H1 (cell line): ENCODE measurements at regions not wholly inside any gene's neighbourhood (a gene's known extent, or its start where the extent isn't known, plus 50 kb on each side); places are given as distances from the start of the nearest gene placed in this dataset.

Source experiments
- CTCF ChIA-PET: fragments of 300-600 bp; sonication (Branson Sonifier 250); formaldehyde crosslinking; loops from one replicate; lab custom pipeline; 2021; ENCODE audit not compliant: partially characterized antibody; lab: Charles Lee
- POLR2A ChIA-PET: fragments of 300-600 bp; sonication (Branson Sonifier 250); formaldehyde crosslinking; loops from one replicate; lab custom pipeline; 2021; ENCODE audit warnings: inconsistent platforms; ENCODE audit not compliant: partially characterized antibody; lab: Charles Lee
- DNase-seq, 2 experiments: peaks; one replicate each; pipeline versions ENCODE4 v3.0.0 to v3.0.0-alpha.2; 2010 to 2022; ENCODE audit warnings: low spot score in 2 of 2, low read depth in 1 of 2, mixed read lengths in 1 of 2
- FAIRE-seq: peaks from 2 replicates; lab custom pipeline; 2011; peaks lifted over from hg19 to GRCh38; lab: Jason Lieb, UNC
- H2AFZ ChIP-seq: 2 replicates; pipeline ENCODE4 v1.8.1; 2012; ENCODE audit warnings: low read length, inconsistent platforms
- H2AK5ac ChIP-seq: 2 replicates; pipeline ENCODE4 v1.6.1; 2013; ENCODE audit warnings: low read depth, low read length
- H2BK120ac ChIP-seq: replicated peaks from 2 replicates; pipeline ENCODE3; 2013; ENCODE audit warnings: low read depth, low read length, inconsistent platforms
- H2BK12ac ChIP-seq: 2 replicates; pipeline ENCODE4 v1.6.1; 2013; ENCODE audit warnings: low read depth, low read length
- H2BK15ac ChIP-seq: 2 replicates; pipeline ENCODE4 v1.6.1; 2013; ENCODE audit warnings: low read length
- H2BK20ac ChIP-seq: 2 replicates; pipeline ENCODE4 v1.6.1; 2013; ENCODE audit warnings: low read length
- H2BK5ac ChIP-seq: 2 replicates; pipeline ENCODE4 v1.6.1; 2013; ENCODE audit warnings: low read depth, low read length
- H3K14ac ChIP-seq: 2 replicates; pipeline ENCODE4 v1.6.1; 2013; ENCODE audit warnings: inconsistent platforms; ENCODE audit not compliant: insufficient read length
- H3K18ac ChIP-seq: 2 replicates; pipeline ENCODE4 v1.6.1; 2013; ENCODE audit warnings: low read length; ENCODE audit errors: extremely low read depth
- H3K23ac ChIP-seq: 2 replicates; pipeline ENCODE4 v1.6.1; 2013; ENCODE audit warnings: inconsistent platforms; ENCODE audit not compliant: insufficient read length
- H3K23me2 ChIP-seq: 2 replicates; pipeline ENCODE4 v1.6.1; 2013; ENCODE audit warnings: low read depth, low read length
- H3K27ac ChIP-seq: 2 replicates; pipeline ENCODE4 v1.6.1; 2011; ENCODE audit warnings: low read depth, low read length, inconsistent platforms
- H3K27me3 ChIP-seq, 4 experiments: replicated peaks in 1 of 4; 1 replicate in 1 of 4; 2 replicates in 3 of 4; pipeline versions ENCODE4 v1.6.1 to v1.8.1; 2011 to 2013; ENCODE audit warnings: low read length in 3 of 4, mild to moderate bottlenecking in 3 of 4, inconsistent platforms in 2 of 4, mixed read lengths in 2 of 4, moderate library complexity in 1 of 4; ENCODE audit not compliant: control insufficient read depth in 3 of 4, insufficient read depth in 3 of 4; ENCODE audit errors: extremely low read depth in 1 of 4
- H3K36me3 ChIP-seq, 4 experiments: 2 replicates each; pipeline versions ENCODE4 v1.6.1 to v1.8.1; 2011 to 2013; ENCODE audit warnings: mild to moderate bottlenecking in 4 of 4, low read length in 3 of 4, moderate library complexity in 2 of 4, control low read depth in 1 of 4, inconsistent platforms in 1 of 4; ENCODE audit not compliant: insufficient read depth in 4 of 4, control insufficient read depth in 2 of 4
- H3K4ac ChIP-seq: replicated peaks from 2 replicates; pipeline ENCODE3; 2013; ENCODE audit warnings: low read length, low read depth, mixed read lengths, inconsistent platforms; ENCODE audit not compliant: insufficient read length
- H3K4me1 ChIP-seq, 4 experiments: replicated peaks in 1 of 4; 1 replicate in 1 of 4; 2 replicates in 3 of 4; pipeline versions ENCODE4 v1.6.1 to v1.8.1; 2011 to 2013; ENCODE audit warnings: low read length in 3 of 4, inconsistent platforms in 2 of 4, mixed read lengths in 1 of 4; ENCODE audit not compliant: insufficient read depth in 4 of 4, control insufficient read depth in 3 of 4
- H3K4me2 ChIP-seq, 2 experiments: 2 replicates each; pipeline versions ENCODE4 v1.6.1 to v1.8.1; 2011 to 2013; ENCODE audit warnings: low read depth in 2 of 2, low read length in 2 of 2, control low read depth in 1 of 2, inconsistent platforms in 1 of 2, mild to moderate bottlenecking in 1 of 2; ENCODE audit not compliant: insufficient read depth in 1 of 2
- H3K4me3 ChIP-seq, 4 experiments: fragments of 200-600, 300-600 bp in 1 of 4; sonication (generic), shearing (Covaris generic), sonication (Bioruptor Twin) in 1 of 4; 2 replicates each; pipeline versions ENCODE4 v1.5.1 to v1.8.1; 2011 to 2016; ENCODE audit warnings: low read length in 4 of 4, low read depth in 3 of 4, control low read depth in 2 of 4, inconsistent platforms in 2 of 4, mild to moderate bottlenecking in 2 of 4, mixed read lengths in 1 of 4, moderate library complexity in 1 of 4; ENCODE audit not compliant: insufficient read depth in 2 of 4; ENCODE audit errors: extremely low read depth in 1 of 4
- H3K56ac ChIP-seq: replicated peaks from 2 replicates; pipeline ENCODE3; 2013; ENCODE audit warnings: low read depth, mild to moderate bottlenecking, mixed read lengths, low read length, inconsistent platforms; ENCODE audit not compliant: insufficient read length
- H3K79me1 ChIP-seq: 2 replicates; pipeline ENCODE4 v1.6.1; 2013; ENCODE audit warnings: low read depth, low read length, control low read depth
- H3K79me2 ChIP-seq, 2 experiments: 2 replicates each; pipeline versions ENCODE4 v1.6.1 to v1.8.1; 2012 to 2013; ENCODE audit warnings: low read length in 2 of 2, mild to moderate bottlenecking in 2 of 2, inconsistent platforms in 1 of 2; ENCODE audit not compliant: insufficient read depth in 2 of 2, control insufficient read depth in 1 of 2
- H3K9ac ChIP-seq, 4 experiments: replicated peaks in 1 of 4; 1 replicate in 1 of 4; 2 replicates in 3 of 4; pipeline versions ENCODE4 v1.6.1 to v1.8.1; 2011 to 2013; ENCODE audit warnings: low read depth in 3 of 4, low read length in 3 of 4, control low read depth in 2 of 4, mild to moderate bottlenecking in 2 of 4, moderate library complexity in 2 of 4, inconsistent platforms in 1 of 4; ENCODE audit errors: extremely low read depth in 1 of 4
- H3K9me3 ChIP-seq, 2 experiments: 2 replicates each; pipeline versions ENCODE4 v1.6.1 to v1.8.1; 2012 to 2013; ENCODE audit warnings: mild to moderate bottlenecking in 2 of 2, moderate library complexity in 2 of 2, control low read depth in 1 of 2, inconsistent platforms in 1 of 2, low read depth in 1 of 2, low read length in 1 of 2, mixed read lengths in 1 of 2; ENCODE audit not compliant: insufficient read depth in 2 of 2
- H4K20me1 ChIP-seq, 2 experiments: replicated peaks in 1 of 2; 2 replicates each; pipeline versions ENCODE3 to v1.8.1; 2011 to 2013; ENCODE audit warnings: inconsistent platforms in 2 of 2, low read length in 2 of 2, mild to moderate bottlenecking in 1 of 2; ENCODE audit not compliant: insufficient read depth in 2 of 2, control insufficient read depth in 1 of 2
- H4K5ac ChIP-seq: 2 replicates; pipeline ENCODE4 v1.6.1; 2013; ENCODE audit warnings: low read length, low read depth, mixed read lengths, inconsistent platforms; ENCODE audit not compliant: insufficient read length
- H4K8ac ChIP-seq: 2 replicates; pipeline ENCODE4 v1.8.0; 2013; ENCODE audit warnings: mild to moderate bottlenecking, moderate library complexity, low read length, inconsistent platforms; ENCODE audit not compliant: insufficient read depth; ENCODE audit errors: extremely low read depth
- H4K91ac ChIP-seq: replicated peaks from 2 replicates; pipeline ENCODE3; 2013; ENCODE audit warnings: low read length, mixed read lengths, inconsistent platforms; ENCODE audit not compliant: insufficient read length
- BRCA1 ChIP-seq: IDR thresholded peaks from 2 replicates; pipeline ENCODE4 v1.6.1; 2012; ENCODE audit warnings: low read depth, low read length, improper control_type of control experiment
- EZH2 ChIP-seq: fragments of 200-600 bp; sonication (generic); IDR thresholded peaks from 2 replicates; pipeline ENCODE4 v1.7.1; 2012; ENCODE audit warnings: low read depth, mild to moderate bottlenecking, moderate library complexity, low read length, inconsistent platforms; ENCODE audit not compliant: severe bottlenecking
- GTF2F1 ChIP-seq: IDR thresholded peaks from 2 replicates; pipeline ENCODE4 v1.6.1; 2012; ENCODE audit warnings: low read depth, low read length, improper control_type of control experiment, borderline replicate concordance
- HDAC2 ChIP-seq, 2 experiments: fragments of 300-600 bp in 1 of 2; sonication (generic) in 1 of 2; IDR thresholded peaks; 2 replicates each; pipeline ENCODE4 v1.6.1; 2011 to 2012; ENCODE audit warnings: low read depth in 2 of 2, low read length in 2 of 2, mild to moderate bottlenecking in 2 of 2, moderate library complexity in 2 of 2, borderline replicate concordance in 1 of 2, inconsistent platforms in 1 of 2
- JUN ChIP-seq: IDR thresholded peaks from 2 replicates; pipeline ENCODE4 v1.6.1; 2011; ENCODE audit warnings: low read depth, mild to moderate bottlenecking, improper control_type of control experiment, low read length
- KDM1A ChIP-seq: fragments of 200-600, 300-600 bp; sonication (generic); IDR thresholded peaks from 2 replicates; pipeline ENCODE4 v1.7.1; 2016; ENCODE audit warnings: mild to moderate bottlenecking, low read length, borderline replicate concordance
- KDM5A ChIP-seq: fragments of 200-600 bp; IDR thresholded peaks from 2 replicates; pipeline ENCODE4 v1.7.1; 2012; ENCODE audit warnings: mild to moderate bottlenecking, low read length, inconsistent platforms, mixed read lengths
- MAX ChIP-seq: IDR thresholded peaks from 2 replicates; pipeline ENCODE4 v1.6.1; 2012; ENCODE audit warnings: inconsistent platforms
- NANOG ChIP-seq: IDR thresholded peaks from 2 replicates; pipeline ENCODE4 v1.6.1; 2011; ENCODE audit warnings: low read length, low read depth, mild to moderate bottlenecking, inconsistent platforms; ENCODE audit not compliant: insufficient read depth, poor library complexity, severe bottlenecking
- POU5F1 ChIP-seq: IDR thresholded peaks from 2 replicates; pipeline ENCODE4 v1.6.1; 2011; ENCODE audit warnings: low read depth, mild to moderate bottlenecking, low read length, moderate library complexity
- RFX5 ChIP-seq: IDR thresholded peaks from 2 replicates; pipeline ENCODE4 v1.6.1; 2011; ENCODE audit warnings: low read depth, low read length, improper control_type of control experiment, borderline replicate concordance
- TAF1 ChIP-seq: IDR thresholded peaks from 2 replicates; pipeline ENCODE4 v1.6.1; 2011; ENCODE audit warnings: mild to moderate bottlenecking, low read depth, low read length
- TEAD4 ChIP-seq: IDR thresholded peaks from 2 replicates; pipeline ENCODE4 v1.6.1; 2012; ENCODE audit warnings: low read depth, low read length, inconsistent platforms, mixed read lengths
- WGBS, 2 experiments: shearing (Covaris generic) in 1 of 2; methylation state at CpG; one replicate each; pipeline versions ENCODE4 v1.1.6 to v1.1.7; 2013 to 2015; ENCODE audit warnings: low lambda C conversion rate in 2 of 2, mixed read lengths in 2 of 2, inconsistent platforms in 1 of 2, low coverage in 1 of 2, missing lambda C conversion rate in 1 of 2; ENCODE audit not compliant: insufficient replicate concordance in 2 of 2, insufficient coverage in 1 of 2, insufficient read length in 1 of 2; ENCODE audit errors: extremely low coverage in 1 of 2, missing lambda C conversion rate in 1 of 2; 5-methylcytosine and 5-hydroxymethylcytosine counted together

- no peak overlapping the region for H2BK20ac ChIP-seq
- H3K23me2 ChIP-seq, result no peaks in the 10 kb centered on the region
- TF ChIP-seq NANOG, result no peak
- TF ChIP-seq TAF1, result no peak
- no peak for TF ChIP-seq HDAC2 (IDR thresholded peaks at IDR 0.05; ENCODE audit: borderline replicate concordance in 1 of 2, low read depth in 2 of 2, low read length in 2 of 2)
- TF ChIP-seq POU5F1, result no peak
- TF ChIP-seq MAX, result no peak
- no peak for TF ChIP-seq TEAD4
- no peak for TF ChIP-seq GTF2F1
- TF ChIP-seq BRCA1, result no peak
- TF ChIP-seq JUN, result no peak
- TF ChIP-seq KDM5A, result no peak
- TF ChIP-seq RFX5, result no peak
- TF ChIP-seq EZH2, result no peak
- TF ChIP-seq KDM1A, result no peak
- no peak overlapping the region for H2BK5ac ChIP-seq
- ChIA-PET CTCF (no interaction called here), POLR2A (no interaction called here)
- H4K20me1 ChIP-seq, result no peaks in the 10 kb centered on the region
- H4K5ac ChIP-seq, result no peak overlapping the region
- 90% methylated on average over 2 of the region's 2 CpGs; no CpG with 5 or more reads in 1 of the 2 experiments for WGBS, 2 experiments
- no peak overlapping the region for H3K4me2 ChIP-seq
- no peak overlapping the region for H2BK12ac ChIP-seq
- no peak overlapping the region for H4K91ac ChIP-seq
- no peak overlapping the region for H3K4ac ChIP-seq
- FAIRE-seq (no peak), DNase-seq (no peak)
- H3K79me2 ChIP-seq, result no peaks in the 10 kb centered on the region
- H2AFZ ChIP-seq, result no peak overlapping the region
- no peak overlapping the region for H3K14ac ChIP-seq
- H3K36me3 ChIP-seq, result no peaks in the 10 kb centered on the region
- H3K4me3 ChIP-seq, result no peak overlapping the region
- H3K9ac ChIP-seq, result no peak overlapping the region
- no peaks in the 10 kb centered on the region for H3K4me1 ChIP-seq
- H3K18ac ChIP-seq, result no peak overlapping the region
- H2BK15ac ChIP-seq, result no peak overlapping the region
- no peak overlapping the region for H2BK120ac ChIP-seq
- no peaks in the 10 kb centered on the region for H3K79me1 ChIP-seq
- H2AK5ac ChIP-seq, result no peak overlapping the region
- H3K23ac ChIP-seq, result no peak overlapping the region
- no peak overlapping the region for H4K8ac ChIP-seq
- no peaks in the 10 kb centered on the region; a peak in 1 of 4 replicates for H3K9me3 ChIP-seq
- no peak overlapping the region for H3K56ac ChIP-seq
- no peaks in the 10 kb centered on the region for H3K27me3 ChIP-seq
- H3K27ac ChIP-seq, result no peak overlapping the region
Measured at GRCh38 chr21:16028142-16028541, 298.4 kb downstream of the USP25 start.
